ENCODE measurements at regions not wholly inside any gene's neighbourhood (a gene's known extent, or its start where the extent isn't known, plus 50 kb on each side); places are given as distances from the start of the nearest gene placed in this dataset.
"Not testable (repeated sequence)": the region's sequence is repeated elsewhere in the genome, so short reads cannot be mapped to it uniquely, and the experiment has no call there.

- no peak for DNase-seq
These were observed 201.6 kb upstream of the CMC1 start for GRCh38 chr3:28039829-28040228.

- no peak for DNase-seq
These were observed 199.3 kb upstream of the CMC1 start for GRCh38 chr3:28042095-28042635.

GRCh38 chr3:28042707-28043106 is 198.7 kb upstream of the CMC1 start:
- no peak for DNase-seq

GRCh38 chr3:28050120-28050519 is 191.3 kb upstream of the CMC1 start:
- DNase-seq, result no peak

- no peak for DNase-seq
These were observed 190.5 kb upstream of the CMC1 start for GRCh38 chr3:28050885-28051284.

GRCh38 chr3:28053759-28054158 is 187.7 kb upstream of the CMC1 start:
- DNase-seq, result no peak

GRCh38 chr3:28056806-28057205 is 184.6 kb upstream of the CMC1 start:
- DNase-seq, result no peak

- no peak for DNase-seq
These were observed 183.9 kb upstream of the CMC1 start for GRCh38 chr3:28057539-28057938.

GRCh38 chr3:28059199-28059598 is 182.2 kb upstream of the CMC1 start:
- DNase-seq, result not testable (repeated sequence)

- no peak for DNase-seq
These were observed 175.4 kb upstream of the CMC1 start for GRCh38 chr3:28066020-28066419.

GRCh38 chr3:28067014-28067413 is 174.4 kb upstream of the CMC1 start:
- DNase-seq, result no peak

- no peak for DNase-seq
These were observed 173.1 kb upstream of the CMC1 start for GRCh38 chr3:28068342-28068741.

GRCh38 chr3:28069438-28069837 is 172.0 kb upstream of the CMC1 start:
- DNase-seq, result no peak

- no peak for DNase-seq
These were observed 165.2 kb upstream of the CMC1 start for GRCh38 chr3:28076246-28076645.

- no peak for DNase-seq
These were observed 163.8 kb upstream of the CMC1 start for GRCh38 chr3:28077572-28077971.

- no peak for DNase-seq
These were observed 162.9 kb upstream of the CMC1 start for GRCh38 chr3:28078536-28078935.

GRCh38 chr3:28080716-28081115 is 160.7 kb upstream of the CMC1 start:
- DNase-seq, result no peak

- DNase-seq, result no peak
These were observed 159.9 kb upstream of the CMC1 start for GRCh38 chr3:28081533-28081947.

- no peak for DNase-seq
These were observed 153.8 kb upstream of the CMC1 start for GRCh38 chr3:28087591-28087990.

- DNase-seq, result no peak
These were observed 152.4 kb upstream of the CMC1 start for GRCh38 chr3:28088811-28089526.

GRCh38 chr3:28089527-28089897 is 151.9 kb upstream of the CMC1 start:
- no peak for DNase-seq

- DNase-seq, result no peak
These were observed 142.1 kb upstream of the CMC1 start for GRCh38 chr3:28099296-28099695.

- no peak for DNase-seq
These were observed 139.7 kb upstream of the CMC1 start for GRCh38 chr3:28101705-28102104.

- DNase-seq, result no peak
These were observed 137.6 kb upstream of the CMC1 start for GRCh38 chr3:28103861-28104260.

GRCh38 chr3:28104896-28105534 is 136.4 kb upstream of the CMC1 start:
- no peak for DNase-seq

Measured in NCI-H524 treated with DMSO at 0.1 percent for 48 hours (cell line).